Femur (tissue), 1 donor: ENCODE measurements at regions not wholly inside any gene's neighbourhood (a gene's known extent, or its start where the extent isn't known, plus 50 kb on each side); places are given as distances from the start of the nearest gene placed in this dataset.
"Not testable (repeated sequence)": the region's sequence is repeated elsewhere in the genome, so short reads cannot be mapped to it uniquely, and the experiment has no call there.

Source experiments
- DNase-seq: peaks from one replicate; pipeline ENCODE4 v3.0.0-alpha.2; 2017

- no peak for DNase-seq
These were observed 253.9 kb upstream of the MDGA2 start for GRCh38 chr14:47929334-47929733.

GRCh38 chr14:47921133-47921532 is 245.7 kb upstream of the MDGA2 start:
- no peak for DNase-seq

- DNase-seq: no peak
These were observed 244.6 kb upstream of the MDGA2 start for GRCh38 chr14:47919997-47920396.

GRCh38 chr14:47919334-47919846 is 244.0 kb upstream of the MDGA2 start:
- DNase-seq: no peak

GRCh38 chr14:47917344-47917954 is 242.0 kb upstream of the MDGA2 start:
- no peak for DNase-seq

- not testable (repeated sequence) for DNase-seq
These were observed 225.7 kb upstream of the MDGA2 start for GRCh38 chr14:47901141-47901540.

- DNase-seq: no peak
These were observed 224.3 kb upstream of the MDGA2 start for GRCh38 chr14:47899685-47900084.

GRCh38 chr14:47874350-47874749 is 198.9 kb upstream of the MDGA2 start:
- no peak for DNase-seq

GRCh38 chr14:47872588-47872987 is 197.2 kb upstream of the MDGA2 start:
- no peak for DNase-seq

GRCh38 chr14:47863441-47863840 is 188.0 kb upstream of the MDGA2 start:
- DNase-seq: no peak

GRCh38 chr14:47857646-47858045 is 182.2 kb upstream of the MDGA2 start:
- DNase-seq: no peak

- DNase-seq: no peak
These were observed 176.9 kb upstream of the MDGA2 start for GRCh38 chr14:47852278-47852677.

GRCh38 chr14:47846008-47846407 is 170.6 kb upstream of the MDGA2 start:
- no peak for DNase-seq

GRCh38 chr14:47843236-47843635 is 167.8 kb upstream of the MDGA2 start:
- no peak for DNase-seq

GRCh38 chr14:47833011-47833410 is 157.6 kb upstream of the MDGA2 start:
- no peak for DNase-seq

- DNase-seq: no peak
These were observed 151.4 kb upstream of the MDGA2 start for GRCh38 chr14:47826809-47827208.

- no peak for DNase-seq
These were observed 146.9 kb upstream of the MDGA2 start for GRCh38 chr14:47822326-47822725.

GRCh38 chr14:47821135-47821534 is 145.7 kb upstream of the MDGA2 start:
- DNase-seq: no peak

GRCh38 chr14:47790477-47790876 is 115.1 kb upstream of the MDGA2 start:
- no peak for DNase-seq

- no peak for DNase-seq
These were observed 109.7 kb upstream of the MDGA2 start for GRCh38 chr14:47785058-47785457.

- no peak for DNase-seq
These were observed 103.2 kb upstream of the MDGA2 start for GRCh38 chr14:47778631-47779030.

- no peak for DNase-seq
These were observed 97.2 kb upstream of the MDGA2 start for GRCh38 chr14:47772652-47773051.

- no peak for DNase-seq
These were observed 87.9 kb upstream of the MDGA2 start for GRCh38 chr14:47763188-47763854.

GRCh38 chr14:47746986-47747385 is 71.6 kb upstream of the MDGA2 start:
- no peak for DNase-seq

- DNase-seq: no peak
These were observed 68.8 kb upstream of the MDGA2 start for GRCh38 chr14:47744155-47744554.
